ENCODE measurements at regions not wholly inside any gene's neighbourhood (a gene's known extent, or its start where the extent isn't known, plus 50 kb on each side); places are given as distances from the start of the nearest gene placed in this dataset.

DNA sequence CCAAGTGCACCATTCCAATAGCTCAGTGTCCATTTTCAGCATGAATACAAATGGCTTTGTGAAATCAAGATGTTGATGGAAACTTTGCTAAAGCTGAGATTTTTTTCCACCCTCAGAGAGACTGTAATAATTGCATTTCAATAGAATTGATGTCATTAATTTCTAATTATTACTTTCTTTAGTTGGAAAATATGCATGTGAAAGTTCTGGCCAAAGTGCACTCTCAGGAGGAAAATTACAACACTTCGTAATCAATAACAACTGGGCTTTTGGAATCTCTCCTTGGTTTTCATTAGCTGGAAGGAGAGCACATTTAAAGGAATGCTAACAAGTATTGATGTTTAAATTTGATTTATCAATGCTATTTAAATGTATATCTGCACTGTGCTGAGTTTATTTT lies 529.5 kb upstream of the CDH8 start:
- no peaks in the 10 kb centered on the region for H3K9me3 ChIP-seq (replicated peaks; ENCODE audit: insufficient read depth, low read length)
- H3K4me3 ChIP-seq (ENCODE audit: low read length): no peak overlapping the region
- H3K4me1 ChIP-seq (ENCODE audit: low read length): no peaks in the 10 kb centered on the region
- no peaks in the 10 kb centered on the region for H3K36me3 ChIP-seq (replicated peaks; ENCODE audit: insufficient read depth, low read length)
- no peaks in the 10 kb centered on the region for H3K79me2 ChIP-seq (ENCODE audit: low read length)
- no peak for DNase-seq
- H3K9ac ChIP-seq (ENCODE audit: low read length): no peak overlapping the region
- H3K27ac ChIP-seq (ENCODE audit: low read length): no peak overlapping the region
- no peaks in the 10 kb centered on the region for H3K27me3 ChIP-seq (replicated peaks; ENCODE audit: insufficient read depth, low read length)
- TF ChIP-seq CTCF (IDR thresholded peaks at IDR 0.05; ENCODE audit: low read length): no peak
- TF ChIP-seq EZH2 (optimal IDR thresholded peaks at IDR 0.05; ENCODE audit: low read depth, low read length): no peak
- TF ChIP-seq EZH2phosphoT487 (IDR thresholded peaks at IDR 0.05; ENCODE audit: low read length): no peak
- H3K9me2 ChIP-seq (replicated peaks; ENCODE audit: insufficient read depth, low read length): no peaks in the 10 kb centered on the region
- no peaks in the 10 kb centered on the region for H4K20me1 ChIP-seq (ENCODE audit: insufficient read depth, low read length)
- no peaks in the 10 kb centered on the region for H3F3A ChIP-seq (ENCODE audit: insufficient read depth, low read length)
- no peak overlapping the region for H3K4me2 ChIP-seq (ENCODE audit: low read depth, low read length)
- H2AFZ ChIP-seq (ENCODE audit: low read length): no peak overlapping the region

- Histone ChIP-seq H4K20me1 (ENCODE audit: insufficient read depth, low read length) (no peaks in the 10 kb centered on the region), H3K27ac (ENCODE audit: low read length) (no peak overlapping the region), H3K36me3 (replicated peaks; ENCODE audit: insufficient read depth, low read length) (no peaks in the 10 kb centered on the region), H3F3A (ENCODE audit: insufficient read depth, low read length) (no peaks in the 10 kb centered on the region), H3K4me2 (ENCODE audit: low read depth, low read length) (no peak overlapping the region), H3K4me1 (ENCODE audit: low read length) (no peaks in the 10 kb centered on the region), H3K4me3 (ENCODE audit: low read length) (no peak overlapping the region), H3K9me2 (replicated peaks; ENCODE audit: insufficient read depth, low read length) (no peaks in the 10 kb centered on the region), H3K79me2 (ENCODE audit: low read length) (no peaks in the 10 kb centered on the region), H3K9ac (ENCODE audit: low read length) (no peak overlapping the region), H3K27me3 (replicated peaks; ENCODE audit: insufficient read depth, low read length) (no peaks in the 10 kb centered on the region), H3K9me3 (replicated peaks; ENCODE audit: insufficient read depth, low read length) (no peaks in the 10 kb centered on the region), H2AFZ (ENCODE audit: low read length) (no peak overlapping the region)
- no peak for DNase-seq
- TF ChIP-seq EZH2phosphoT487 (IDR thresholded peaks at IDR 0.05; ENCODE audit: low read length) (no peak), EZH2 (optimal IDR thresholded peaks at IDR 0.05; ENCODE audit: low read depth, low read length) (no peak), CTCF (IDR thresholded peaks at IDR 0.05; ENCODE audit: low read length) (no peak)
Observed at GRCh38 chr16:62564291-62564690, 528.1 kb upstream of the CDH8 start.

- no peaks in the 10 kb centered on the region for H3F3A ChIP-seq (ENCODE audit: insufficient read depth, low read length)
- H3K36me3 ChIP-seq (replicated peaks; ENCODE audit: insufficient read depth, low read length): no peaks in the 10 kb centered on the region
- H3K4me1 ChIP-seq (ENCODE audit: low read length): no peaks in the 10 kb centered on the region
- no peaks in the 10 kb centered on the region for H4K20me1 ChIP-seq (ENCODE audit: insufficient read depth, low read length)
- no peak overlapping the region for H3K4me3 ChIP-seq (ENCODE audit: low read length)
- no peak overlapping the region for H3K4me2 ChIP-seq (ENCODE audit: low read depth, low read length)
- H3K79me2 ChIP-seq (ENCODE audit: low read length): no peaks in the 10 kb centered on the region
- no peak overlapping the region for H3K27ac ChIP-seq (ENCODE audit: low read length)
- no peak for DNase-seq
- TF ChIP-seq CTCF (IDR thresholded peaks at IDR 0.05; ENCODE audit: low read length) (no peak), EZH2phosphoT487 (IDR thresholded peaks at IDR 0.05; ENCODE audit: low read length) (no peak), EZH2 (optimal IDR thresholded peaks at IDR 0.05; ENCODE audit: low read depth, low read length) (no peak)
- H3K9me2 ChIP-seq (replicated peaks; ENCODE audit: insufficient read depth, low read length): no peaks in the 10 kb centered on the region
- H3K27me3 ChIP-seq (replicated peaks; ENCODE audit: insufficient read depth, low read length): no peaks in the 10 kb centered on the region
- H3K9me3 ChIP-seq (replicated peaks; ENCODE audit: insufficient read depth, low read length): no peaks in the 10 kb centered on the region
- no peak overlapping the region for H3K9ac ChIP-seq (ENCODE audit: low read length)
- H2AFZ ChIP-seq (ENCODE audit: low read length): no peak overlapping the region
Observed at GRCh38 chr16:62562121-62562520, 525.9 kb upstream of the CDH8 start.
